Right lobe of liver (tissue), 4 donors: ENCODE measurements at regions not wholly inside any gene's neighbourhood (a gene's known extent, or its start where the extent isn't known, plus 50 kb on each side); places are given as distances from the start of the nearest gene placed in this dataset.

Experiments used
- CTCF ChIP-seq, 4 donors: fragments of 200-600 bp in 3 of 4; fragments of 450-650 bp in 1 of 4; IDR thresholded peaks; one replicate each; pipeline versions ENCODE4 v1.5.1 to v1.8.0; 2016 to 2022; ENCODE audit warnings: antibody characterized with exemption in 4 of 4, mild to moderate bottlenecking in 2 of 4
- POLR2A ChIP-seq: fragments of 450-650 bp; IDR thresholded peaks from one replicate; pipeline ENCODE4 v1.6.1; 2017; ENCODE audit warnings: antibody characterized with exemption, mild to moderate bottlenecking
- donor health status: DM: no; HTN: no; CAD: no.
- donor health status: DM: no; HTN: no; CAD: no.
- donor health status: DM: no; HTN: yes; CAD: no.

- TF ChIP-seq CTCF (IDR thresholded peaks at IDR 0.05) (no peak), POLR2A (no peak)
Observed at GRCh38 chr4:177214935-177215334, 94.7 kb upstream of the NEIL3 start.
